Skeletal muscle tissue (tissue), 3 donors: ENCODE measurements at regions not wholly inside any gene's neighbourhood (a gene's known extent, or its start where the extent isn't known, plus 50 kb on each side); places are given as distances from the start of the nearest gene placed in this dataset.

Source experiments
- H3K27ac ChIP-seq: one replicate; pipeline ENCODE4 v1.7.0; 2013; ENCODE audit warnings: mild to moderate bottlenecking, low read depth, low read length, inconsistent platforms
- H3K27me3 ChIP-seq, 3 donors: one replicate each; pipeline ENCODE4 v1.7.0; 2013; ENCODE audit warnings: low read length in 3 of 3; ENCODE audit not compliant: control insufficient read depth in 3 of 3, insufficient read depth in 3 of 3
- H3K36me3 ChIP-seq, 3 donors: one replicate each; pipeline ENCODE4 v1.7.0; 2013; ENCODE audit warnings: low read length in 3 of 3; ENCODE audit not compliant: control insufficient read depth in 3 of 3, insufficient read depth in 3 of 3
- H3K4me1 ChIP-seq, 3 donors: one replicate each; pipeline ENCODE4 v1.7.0; 2013; ENCODE audit warnings: low read length in 3 of 3, mild to moderate bottlenecking in 3 of 3; ENCODE audit not compliant: control insufficient read depth in 3 of 3, insufficient read depth in 3 of 3
- H3K4me3 ChIP-seq, 3 donors: one replicate each; pipeline ENCODE4 v1.7.0; 2013; ENCODE audit warnings: low read length in 3 of 3
- H3K9ac ChIP-seq, 3 donors: one replicate each; pipeline ENCODE4 v1.7.0; 2013; ENCODE audit warnings: low read length in 3 of 3, mild to moderate bottlenecking in 3 of 3, moderate library complexity in 2 of 3, low read depth in 1 of 3
- H3K9me3 ChIP-seq, 3 donors: one replicate each; pipeline ENCODE4 v1.7.0; 2013; ENCODE audit warnings: low read length in 3 of 3; ENCODE audit not compliant: control insufficient read depth in 3 of 3
- donor health status: Osteomylitis.

GRCh38 chr3:182568261-182568660, 225.0 kb upstream of the ATP11B start:
- no peaks in the 10 kb centered on the region for H3K4me1 ChIP-seq
- no peak overlapping the region for H3K27ac ChIP-seq
- no peaks in the 10 kb centered on the region for H3K27me3 ChIP-seq
- no peaks in the 10 kb centered on the region for H3K36me3 ChIP-seq
- H3K4me3 ChIP-seq, result no peak overlapping the region
- no peaks in the 10 kb centered on the region for H3K9me3 ChIP-seq
- no peak overlapping the region for H3K9ac ChIP-seq

GRCh38 chr3:182568876-182569275, 224.4 kb upstream of the ATP11B start:
- Histone ChIP-seq H3K9me3 (peaks cover 0 to 3% (median 0%) of the 10 kb centered on the region in 3 donors), H3K27ac (no peak overlapping the region), H3K4me1 (no peaks in the 10 kb centered on the region), H3K36me3 (no peaks in the 10 kb centered on the region), H3K4me3 (no peak overlapping the region), H3K27me3 (no peaks in the 10 kb centered on the region), H3K9ac (no peak overlapping the region)

GRCh38 chr3:182570946-182571594, 222.2 kb upstream of the ATP11B start:
- Histone ChIP-seq H3K27me3 (no peaks in the 10 kb centered on the region), H3K4me1 (no peaks in the 10 kb centered on the region), H3K4me3 (no peak overlapping the region), H3K36me3 (no peaks in the 10 kb centered on the region), H3K27ac (no peak overlapping the region), H3K9ac (no peak overlapping the region), H3K9me3 (peaks cover 0 to 3% (median 0%) of the 10 kb centered on the region in 3 donors)

GRCh38 chr3:182575941-182576340, 217.4 kb upstream of the ATP11B start:
- Histone ChIP-seq H3K9me3 (peaks cover 0 to 3% (median 0%) of the 10 kb centered on the region in 3 donors), H3K27me3 (no peaks in the 10 kb centered on the region), H3K9ac (no peak overlapping the region), H3K36me3 (no peaks in the 10 kb centered on the region), H3K27ac (no peak overlapping the region), H3K4me1 (no peaks in the 10 kb centered on the region), H3K4me3 (no peak overlapping the region)

GRCh38 chr3:182583545-182583944, 209.8 kb upstream of the ATP11B start:
- no peaks in the 10 kb centered on the region for H3K36me3 ChIP-seq

GRCh38 chr3:182585532-182586150, 207.7 kb upstream of the ATP11B start:
- Histone ChIP-seq H3K9me3 (no peaks in the 10 kb centered on the region), H3K4me1 (no peaks in the 10 kb centered on the region), H3K27ac (no peak overlapping the region), H3K27me3 (no peaks in the 10 kb centered on the region), H3K4me3 (no peak overlapping the region), H3K9ac (no peak overlapping the region), H3K36me3 (no peaks in the 10 kb centered on the region)

More at GRCh38 chr3:182583545-182583944, 209.8 kb upstream of the ATP11B start:
- Histone ChIP-seq H3K4me3 (no peak overlapping the region), H3K27me3 (no peaks in the 10 kb centered on the region), H3K9ac (no peak overlapping the region), H3K27ac (no peak overlapping the region), H3K4me1 (no peaks in the 10 kb centered on the region), H3K9me3 (no peaks in the 10 kb centered on the region)

- Histone ChIP-seq H3K27ac (no peak overlapping the region), H3K27me3 (no peaks in the 10 kb centered on the region), H3K4me1 (no peaks in the 10 kb centered on the region), H3K4me3 (no peak overlapping the region), H3K9me3 (no peaks in the 10 kb centered on the region), H3K9ac (no peak overlapping the region), H3K36me3 (no peaks in the 10 kb centered on the region)
These were observed 200.6 kb upstream of the ATP11B start for GRCh38 chr3:182592747-182593146.

- no peak overlapping the region for H3K27ac ChIP-seq
- no peaks in the 10 kb centered on the region for H3K4me1 ChIP-seq
- no peaks in the 10 kb centered on the region for H3K36me3 ChIP-seq
- no peaks in the 10 kb centered on the region for H3K27me3 ChIP-seq
- H3K9me3 ChIP-seq, result no peaks in the 10 kb centered on the region
- no peak overlapping the region for H3K4me3 ChIP-seq
- H3K9ac ChIP-seq, result no peak overlapping the region
These were observed 196.5 kb upstream of the ATP11B start for GRCh38 chr3:182596676-182597410.

- no peaks in the 10 kb centered on the region for H3K36me3 ChIP-seq
- H3K9ac ChIP-seq, result no peak overlapping the region
- H3K27ac ChIP-seq, result no peak overlapping the region
- H3K9me3 ChIP-seq, result no peaks in the 10 kb centered on the region
- H3K27me3 ChIP-seq, result no peaks in the 10 kb centered on the region
- H3K4me1 ChIP-seq, result no peaks in the 10 kb centered on the region
- H3K4me3 ChIP-seq, result no peak overlapping the region
These were observed 195.7 kb upstream of the ATP11B start for GRCh38 chr3:182597621-182598041.

- Histone ChIP-seq H3K27me3 (no peaks in the 10 kb centered on the region), H3K4me3 (no peak overlapping the region), H3K9me3 (no peaks in the 10 kb centered on the region), H3K36me3 (no peaks in the 10 kb centered on the region), H3K27ac (no peak overlapping the region), H3K9ac (no peak overlapping the region), H3K4me1 (no peaks in the 10 kb centered on the region)
These were observed 191.7 kb upstream of the ATP11B start for GRCh38 chr3:182601597-182601996.
